Activated naive CD4-positive, alpha-beta T cell treated with anti-CD3 and anti-CD28 coated beads for 36 hours (primary cell): ENCODE measurements at regions not wholly inside any gene's neighbourhood (a gene's known extent, or its start where the extent isn't known, plus 50 kb on each side); places are given as distances from the start of the nearest gene placed in this dataset.

ENCODE experiments used
- CTCF ChIA-PET: fragments of 350-600 bp; sonication (Branson Sonifier 250); formaldehyde crosslinking; loops from one replicate; lab custom pipeline; 2021; ENCODE audit warnings: antibody characterized with exemption; lab: Charles Lee
- DNase-seq: peaks from one replicate; pipeline ENCODE4 v3.0.0-alpha.2; 2020
- H3K27ac Mint-ChIP-seq: one replicate; pipeline ENCODE4 v1.8.0; 2021; ENCODE audit warnings: mild to moderate bottlenecking, mixed read lengths
- H3K27me3 Mint-ChIP-seq: one replicate; pipeline ENCODE4 v1.8.0; 2021; ENCODE audit warnings: low read depth, mixed read lengths
- H3K36me3 Mint-ChIP-seq: one replicate; pipeline ENCODE4 v1.8.0; 2021; ENCODE audit warnings: low read depth, mixed read lengths
- H3K4me1 Mint-ChIP-seq: one replicate; pipeline ENCODE4 v1.8.0; 2021; ENCODE audit warnings: low read depth, mixed read lengths
- H3K4me3 Mint-ChIP-seq: one replicate; pipeline ENCODE4 v1.8.0; 2021; ENCODE audit warnings: mild to moderate bottlenecking, moderate library complexity, mixed read lengths
- H3K9me3 Mint-ChIP-seq: one replicate; pipeline ENCODE4 v1.8.0; 2021; ENCODE audit warnings: mixed read lengths
- intact Hi-C: fragments of 100-400 bp; cut with micrococcal nuclease; formaldehyde crosslinking; loops from one replicate; pipeline ENCODE4 v1.15.1; 2023

- CTCF ChIA-PET: interaction anchor here (1.3 kb wide), 1 partner anchor 42 kb away, joined by 3 read pairs; no protein-coding TSS in a partner anchor
- Mint-ChIP-seq H3K4me3 (no peak overlapping the region), H3K36me3 (no peaks in the 10 kb centered on the region), H3K4me1 (no peaks in the 10 kb centered on the region), H3K9me3 (no peaks in the 10 kb centered on the region), H3K27me3 (peaks cover 3% of the 10 kb centered on the region), H3K27ac (no peak overlapping the region)
- intact Hi-C loops: no loop called here
- no peak for DNase-seq
Observed at GRCh38 chr5:39505791-39506190, 81.0 kb upstream of the DAB2 start.

- Mint-ChIP-seq H3K4me1 (no peaks in the 10 kb centered on the region), H3K9me3 (no peaks in the 10 kb centered on the region), H3K27me3 (peaks cover 8% of the 10 kb centered on the region), H3K27ac (no peak overlapping the region), H3K36me3 (no peaks in the 10 kb centered on the region), H3K4me3 (no peak overlapping the region)
- CTCF ChIA-PET: no interaction called here
- intact Hi-C loops: no loop called here
- DNase-seq: no peak
Observed at GRCh38 chr5:39505363-39505762, 80.6 kb upstream of the DAB2 start.

GRCh38 chr5:39503155-39503554 is 78.4 kb upstream of the DAB2 start:
- intact Hi-C loops: no loop called here
- DNase-seq: no peak
- Mint-ChIP-seq H3K4me3 (no peak overlapping the region), H3K27ac (no peak overlapping the region), H3K4me1 (no peaks in the 10 kb centered on the region), H3K36me3 (no peaks in the 10 kb centered on the region), H3K9me3 (no peaks in the 10 kb centered on the region), H3K27me3 (peaks cover 8% of the 10 kb centered on the region)
- CTCF ChIA-PET: no interaction called here

- no peak overlapping the region for H3K27ac Mint-ChIP-seq
- intact Hi-C loops: no loop called here
- H3K9me3 Mint-ChIP-seq: no peaks in the 10 kb centered on the region
- no peaks in the 10 kb centered on the region for H3K4me1 Mint-ChIP-seq
- H3K36me3 Mint-ChIP-seq: no peaks in the 10 kb centered on the region
- CTCF ChIA-PET: no interaction called here
- H3K27me3 Mint-ChIP-seq: peaks cover 8% of the 10 kb centered on the region
- H3K4me3 Mint-ChIP-seq: no peak overlapping the region
- DNase-seq: no peak
Observed at GRCh38 chr5:39502704-39503103, 77.9 kb upstream of the DAB2 start.

- Mint-ChIP-seq H3K27me3 (peaks cover 5% of the 10 kb centered on the region), H3K9me3 (no peaks in the 10 kb centered on the region), H3K4me1 (no peaks in the 10 kb centered on the region), H3K27ac (no peak overlapping the region), H3K36me3 (no peaks in the 10 kb centered on the region), H3K4me3 (no peak overlapping the region)
- intact Hi-C loops: no loop called here
- CTCF ChIA-PET: interaction anchor here (1.3 kb wide), 1 partner anchor 77 kb away, joined by 4 read pairs; the partner anchor contains the start of gene DAB2
- no peak for DNase-seq
Observed at GRCh38 chr5:39501397-39501796, 76.6 kb upstream of the DAB2 start.

- Mint-ChIP-seq H3K36me3 (no peaks in the 10 kb centered on the region), H3K9me3 (no peaks in the 10 kb centered on the region), H3K27ac (no peak overlapping the region), H3K27me3 (peaks cover 5% of the 10 kb centered on the region), H3K4me1 (no peaks in the 10 kb centered on the region), H3K4me3 (no peak overlapping the region)
- DNase-seq: no peak
- CTCF ChIA-PET: no interaction called here
- intact Hi-C loops: no loop called here
Observed at GRCh38 chr5:39500551-39501175, 75.9 kb upstream of the DAB2 start.

- DNase-seq: no peak
- intact Hi-C loops: no loop called here
- Mint-ChIP-seq H3K27me3 (peaks cover 7% of the 10 kb centered on the region), H3K27ac (no peak overlapping the region), H3K4me1 (no peaks in the 10 kb centered on the region), H3K36me3 (no peaks in the 10 kb centered on the region), H3K4me3 (no peak overlapping the region), H3K9me3 (no peaks in the 10 kb centered on the region)
- CTCF ChIA-PET: no interaction called here
Observed at GRCh38 chr5:39498278-39498952, 73.6 kb upstream of the DAB2 start.

- Mint-ChIP-seq H3K9me3 (no peaks in the 10 kb centered on the region), H3K27me3 (peaks cover 7% of the 10 kb centered on the region), H3K4me3 (no peak overlapping the region), H3K27ac (no peak overlapping the region), H3K4me1 (no peaks in the 10 kb centered on the region), H3K36me3 (no peaks in the 10 kb centered on the region)
- CTCF ChIA-PET: no interaction called here
- no peak for DNase-seq
- intact Hi-C loops: no loop called here
Observed at GRCh38 chr5:39497322-39497721, 72.5 kb upstream of the DAB2 start.

- H3K4me3 Mint-ChIP-seq: no peak overlapping the region
- no peaks in the 10 kb centered on the region for H3K4me1 Mint-ChIP-seq
- intact Hi-C loops: no loop called here
- no peaks in the 10 kb centered on the region for H3K9me3 Mint-ChIP-seq
- H3K27me3 Mint-ChIP-seq: peaks cover 2% of the 10 kb centered on the region
- H3K36me3 Mint-ChIP-seq: no peaks in the 10 kb centered on the region
- DNase-seq: no peak
- CTCF ChIA-PET: no interaction called here
- no peak overlapping the region for H3K27ac Mint-ChIP-seq
Observed at GRCh38 chr5:39495227-39495626, 70.4 kb upstream of the DAB2 start.

- Mint-ChIP-seq H3K4me1 (no peaks in the 10 kb centered on the region), H3K4me3 (no peak overlapping the region), H3K9me3 (peaks cover 4% of the 10 kb centered on the region), H3K27me3 (peaks cover 2% of the 10 kb centered on the region), H3K27ac (no peak overlapping the region), H3K36me3 (no peaks in the 10 kb centered on the region)
- intact Hi-C loops: no loop called here
- no peak for DNase-seq
- CTCF ChIA-PET: no interaction called here
Observed at GRCh38 chr5:39494534-39494933, 69.8 kb upstream of the DAB2 start.

GRCh38 chr5:39494107-39494510 is 69.3 kb upstream of the DAB2 start:
- intact Hi-C loops: no loop called here
- peaks cover 6% of the 10 kb centered on the region for H3K9me3 Mint-ChIP-seq
- DNase-seq: no peak
- H3K4me1 Mint-ChIP-seq: no peaks in the 10 kb centered on the region
- H3K27me3 Mint-ChIP-seq: peaks cover 5% of the 10 kb centered on the region
- CTCF ChIA-PET: no interaction called here
- no peak overlapping the region for H3K4me3 Mint-ChIP-seq
- H3K36me3 Mint-ChIP-seq: no peaks in the 10 kb centered on the region
- no peak overlapping the region for H3K27ac Mint-ChIP-seq

- Mint-ChIP-seq H3K4me3 (no peak overlapping the region), H3K27ac (no peak overlapping the region), H3K9me3 (peaks cover 6% of the 10 kb centered on the region), H3K27me3 (peaks cover 5% of the 10 kb centered on the region), H3K4me1 (no peaks in the 10 kb centered on the region), H3K36me3 (no peaks in the 10 kb centered on the region)
- intact Hi-C loops: no loop called here
- CTCF ChIA-PET: no interaction called here
- no peak for DNase-seq
Observed at GRCh38 chr5:39491210-39491609, 66.4 kb upstream of the DAB2 start.

- intact Hi-C loops: no loop called here
- Mint-ChIP-seq H3K27ac (no peak overlapping the region), H3K9me3 (peaks cover 6% of the 10 kb centered on the region), H3K4me3 (no peak overlapping the region), H3K36me3 (no peaks in the 10 kb centered on the region), H3K27me3 (peaks cover 4% of the 10 kb centered on the region), H3K4me1 (no peaks in the 10 kb centered on the region)
- DNase-seq: no peak
- CTCF ChIA-PET: interaction anchor here (1.3 kb wide), 1 partner anchor 13 kb away, joined by 3 read pairs; no protein-coding TSS in a partner anchor
Observed at GRCh38 chr5:39489263-39489662, 64.5 kb upstream of the DAB2 start.
